ENCODE measurements at regions not wholly inside any gene's neighbourhood (a gene's known extent, or its start where the extent isn't known, plus 50 kb on each side); places are given as distances from the start of the nearest gene placed in this dataset.
"Not testable (repeated sequence)": the region's sequence is repeated elsewhere in the genome, so short reads cannot be mapped to it uniquely, and the experiment has no call there.

GRCh38 chr6:113362301-113363047 lies 494.7 kb upstream of the MARCKS start:
- DNase-seq, result no peak

DNA sequence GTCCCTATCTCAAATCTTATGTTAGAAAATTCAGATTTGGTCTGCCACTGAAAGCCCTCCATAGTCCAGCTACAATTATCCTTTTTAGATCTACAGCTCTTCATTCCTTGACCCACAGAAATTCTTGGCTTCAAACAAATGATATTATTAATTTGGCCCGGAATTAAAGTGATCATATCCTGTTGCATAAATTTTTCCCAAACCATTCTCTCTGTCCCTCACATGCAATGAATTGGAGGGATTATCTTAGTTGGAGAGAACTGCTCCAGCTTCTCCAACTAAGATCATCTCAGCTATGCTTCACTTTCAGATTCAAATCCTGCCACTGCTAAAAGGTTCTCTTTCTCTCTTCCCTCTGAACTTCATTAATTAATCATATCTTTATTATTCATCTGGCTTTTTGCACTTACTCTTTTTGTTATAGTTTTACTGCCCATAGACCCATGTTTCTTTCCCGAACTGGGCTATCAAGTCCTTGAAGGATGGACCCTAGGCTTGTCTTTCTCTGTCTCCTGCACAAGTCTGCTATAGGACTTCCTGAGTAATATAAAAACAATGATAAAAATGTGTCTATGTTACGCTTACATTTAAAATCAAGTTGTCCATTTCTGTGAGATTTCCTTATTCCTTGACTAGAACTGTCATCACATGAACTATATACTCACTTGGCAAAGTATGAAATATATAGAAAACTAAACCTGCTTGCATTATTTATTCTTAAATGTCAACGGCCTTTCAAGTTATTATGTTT lies 493.9 kb upstream of the MARCKS start:
- no peak for DNase-seq

GRCh38 chr6:113363866-113364265 lies 493.3 kb upstream of the MARCKS start:
- DNase-seq, result no peak

- DNase-seq, result no peak
These were observed 492.4 kb upstream of the MARCKS start for GRCh38 chr6:113364766-113365165.

GRCh38 chr6:113365191-113365590 lies 492.0 kb upstream of the MARCKS start:
- no peak for DNase-seq

DNA sequence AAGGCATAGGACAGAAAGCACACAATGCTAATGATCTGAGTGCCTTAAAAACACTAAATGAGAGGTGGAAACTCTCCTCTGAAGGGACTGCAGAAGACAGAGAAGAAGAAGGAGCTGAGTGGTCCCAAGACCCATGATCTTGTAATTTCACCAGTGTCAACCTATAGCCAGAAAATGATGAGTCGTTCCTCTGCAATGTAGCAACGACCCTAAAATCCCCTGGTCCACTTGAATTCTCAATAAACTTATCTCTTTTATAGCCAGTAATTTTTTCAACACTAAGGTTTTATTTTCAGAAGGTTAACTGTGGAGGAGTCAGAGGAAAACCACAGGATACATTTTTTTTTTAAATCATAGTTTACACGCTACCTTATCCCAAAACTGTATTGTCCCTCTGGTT lies 490.6 kb upstream of the MARCKS start:
- DNase-seq, result no peak

GRCh38 chr6:113370508-113371502 lies 486.3 kb upstream of the MARCKS start:
- no peak for DNase-seq

DNA sequence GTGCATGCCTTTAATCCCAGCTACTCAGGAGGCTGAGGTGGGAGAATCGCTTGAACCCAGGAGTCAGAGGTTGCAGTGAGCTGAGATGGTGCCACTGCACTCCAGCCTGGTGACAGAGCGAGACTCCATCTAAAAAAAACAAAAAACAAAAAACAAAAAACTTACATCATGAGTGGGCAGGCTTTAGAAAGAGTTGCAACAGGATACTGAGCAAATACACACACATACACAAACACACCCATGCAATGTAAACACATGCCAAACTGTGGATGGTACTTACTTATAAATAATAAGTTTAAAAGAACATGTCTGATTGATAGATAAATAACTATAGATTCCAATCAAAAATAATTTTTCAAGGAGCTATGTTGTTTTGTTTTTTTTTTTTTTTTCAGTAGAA lies 481.7 kb upstream of the MARCKS start:
- DNase-seq, result not testable (repeated sequence)

DNA sequence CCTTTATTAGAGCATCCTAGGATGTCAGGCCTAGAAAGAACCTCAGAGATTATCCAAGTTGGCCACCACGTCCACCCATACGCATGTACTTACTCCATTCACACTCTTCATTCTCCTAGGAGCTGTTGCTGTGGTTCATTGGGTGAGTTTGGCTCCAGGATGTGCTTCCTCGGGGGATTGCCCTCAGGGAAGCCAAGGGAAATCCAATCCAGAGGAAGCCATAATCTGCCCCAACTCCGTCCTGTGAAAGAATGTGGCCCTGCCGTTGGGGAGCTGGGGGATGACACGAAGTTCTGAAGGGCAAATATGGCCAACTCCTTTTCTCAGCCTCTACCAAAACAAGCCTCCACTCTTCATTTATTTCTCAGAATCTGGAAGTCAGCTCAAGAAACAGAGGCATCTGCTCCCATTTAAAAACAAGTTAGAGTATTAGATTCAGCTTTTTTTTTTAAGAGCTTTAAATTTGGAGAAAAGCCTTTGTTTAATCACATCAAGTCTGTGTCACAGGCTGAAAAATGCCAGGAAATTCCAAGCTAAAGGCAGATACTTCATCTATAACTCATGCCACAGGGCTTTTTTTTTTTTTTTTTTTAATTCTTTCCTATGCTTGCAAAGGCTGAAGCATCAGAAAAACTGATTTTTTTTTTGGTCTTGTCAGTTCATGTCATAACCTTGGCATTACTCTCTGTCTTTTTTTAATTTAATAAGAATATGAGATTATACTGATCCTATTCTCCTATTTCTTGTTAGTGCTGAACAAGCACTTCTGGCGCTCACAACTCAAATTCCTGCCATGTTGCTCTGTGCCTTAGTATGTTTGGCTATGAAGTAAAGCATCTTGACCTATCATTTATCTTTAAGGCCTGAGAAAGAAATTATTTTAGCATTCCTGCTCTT lies 480.9 kb upstream of the MARCKS start:
- peak; percentile 66 for DNase-seq

GRCh38 chr6:113376847-113377165 lies 480.3 kb upstream of the MARCKS start:
- DNase-seq, result no peak

GRCh38 chr6:113377362-113377942 lies 479.7 kb upstream of the MARCKS start:
- no peak for DNase-seq

GRCh38 chr6:113380591-113380990 lies 476.6 kb upstream of the MARCKS start:
- DNase-seq, result no peak

DNA sequence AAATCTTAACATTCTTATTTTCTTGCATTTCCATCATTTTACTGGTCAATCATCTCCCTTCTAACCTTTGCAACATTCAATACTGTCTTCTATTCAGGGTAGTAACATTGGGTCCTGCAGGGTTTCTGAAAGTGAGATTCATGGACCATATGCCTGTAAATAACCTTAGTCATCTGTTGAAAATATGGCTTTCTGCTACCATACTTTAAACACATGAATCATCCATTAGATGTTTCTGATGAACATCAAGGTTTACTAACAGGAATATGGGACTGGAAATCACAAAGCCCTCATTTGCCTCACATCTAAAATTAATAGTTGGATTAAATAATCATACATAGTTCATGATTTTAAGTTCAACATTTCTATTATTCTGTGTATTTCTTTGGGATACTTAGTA lies 475.9 kb upstream of the MARCKS start:
- no peak for DNase-seq

DNA sequence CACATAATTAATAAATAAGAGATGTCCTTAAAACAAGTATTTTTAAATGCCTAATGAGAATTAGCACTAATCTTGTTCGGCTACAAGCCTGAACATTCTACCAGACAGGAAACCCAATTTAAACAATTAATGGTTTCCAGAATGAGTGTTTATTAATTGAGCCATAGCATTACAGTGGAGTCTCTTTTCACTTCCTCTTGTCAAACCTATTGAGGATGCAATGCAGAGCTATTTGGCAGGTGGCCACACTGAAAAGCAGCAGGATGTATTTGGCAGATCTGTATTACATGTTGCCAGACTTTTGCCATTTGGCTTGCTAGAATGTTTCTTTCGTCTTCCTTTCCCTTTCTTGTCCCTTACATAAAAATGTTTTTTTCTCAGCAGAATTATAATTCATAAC lies 475.2 kb upstream of the MARCKS start:
- DNase-seq, result no peak

- no peak for DNase-seq
These were observed 473.4 kb upstream of the MARCKS start for GRCh38 chr6:113383701-113384100.

DNA sequence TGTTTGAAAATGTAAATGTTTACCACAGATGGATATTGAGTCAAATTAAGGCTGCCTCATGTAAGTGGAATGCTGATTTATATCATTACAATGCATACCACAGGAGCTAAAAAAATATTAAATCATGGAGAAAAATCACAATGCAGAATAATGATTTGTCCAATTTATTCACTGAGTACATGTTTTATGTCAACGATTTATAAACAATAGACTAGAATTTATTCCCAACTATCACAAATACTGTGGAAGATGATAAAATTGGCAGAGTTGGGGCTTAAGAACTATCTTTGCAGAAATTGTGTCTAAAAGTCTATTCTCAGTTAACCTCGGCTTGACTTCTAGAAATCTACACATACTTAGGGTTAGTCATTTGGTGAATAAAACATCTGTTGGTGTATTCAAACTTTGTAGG lies 472.1 kb upstream of the MARCKS start:
- no peak for DNase-seq

- DNase-seq, result no peak
These were observed 468.1 kb upstream of the MARCKS start for GRCh38 chr6:113388996-113389395.

DNA sequence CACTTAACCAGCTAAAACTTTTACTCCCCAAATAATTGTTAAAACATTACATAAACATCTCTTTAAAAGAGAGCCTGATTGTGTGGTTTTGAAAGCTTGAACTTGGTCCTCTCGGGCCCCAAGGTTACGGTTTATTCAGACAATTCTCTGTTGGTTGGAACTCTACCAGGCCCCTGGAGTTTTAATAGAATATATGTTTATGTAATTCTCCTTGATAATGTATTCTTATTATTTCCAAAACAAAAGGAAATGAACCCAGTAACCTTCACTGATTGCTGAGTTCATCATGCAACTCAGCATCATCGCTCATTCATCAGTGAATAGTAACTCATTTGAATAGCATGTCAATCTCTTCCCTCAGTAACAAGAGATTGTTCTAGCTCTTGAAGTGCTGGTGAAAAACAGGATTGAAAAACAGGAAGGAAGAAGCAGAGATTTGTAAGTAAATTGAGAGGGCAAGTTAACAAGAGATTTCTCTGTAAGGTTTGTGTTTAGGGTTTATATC lies 464.5 kb upstream of the MARCKS start:
- no peak for DNase-seq

GRCh38 chr6:113394216-113394615 lies 462.9 kb upstream of the MARCKS start:
- no peak for DNase-seq

- DNase-seq, result no peak
These were observed 462.4 kb upstream of the MARCKS start for GRCh38 chr6:113394729-113395128.

DNA sequence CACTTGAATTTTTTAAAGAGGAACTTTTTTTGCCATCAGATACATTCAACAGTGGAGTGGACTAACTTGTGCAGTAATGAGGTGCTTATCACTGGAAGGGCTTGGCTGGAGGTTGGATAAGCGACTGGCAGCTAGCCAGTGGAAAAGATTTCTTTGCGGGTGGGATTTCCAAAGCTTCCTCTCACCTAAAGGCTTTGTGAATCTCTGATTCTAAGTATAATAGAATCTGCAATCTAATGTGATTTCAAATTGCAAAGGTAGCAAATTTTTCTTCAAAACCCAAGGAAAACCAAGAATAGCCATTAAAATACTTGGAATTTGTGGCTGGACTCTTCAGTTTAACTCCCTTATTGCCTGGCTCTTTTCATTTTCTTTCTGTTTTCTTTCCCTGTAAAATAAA lies 460.4 kb upstream of the MARCKS start:
- DNase-seq, result no peak

- no peak for DNase-seq
These were observed 459.9 kb upstream of the MARCKS start for GRCh38 chr6:113397236-113397635.

All from amniotic stem cell (primary cell).